Mesenchymal stem cell (in vitro differentiated cells and primary cell): ENCODE measurements at regions not wholly inside any gene's neighbourhood (a gene's known extent, or its start where the extent isn't known, plus 50 kb on each side); places are given as distances from the start of the nearest gene placed in this dataset.
A peak's percentile ranks its signal among the peaks of the same experiment; 100 is the strongest.

Experiments used
- DNase-seq: peaks from one replicate; pipeline ENCODE4 v3.0.0-alpha.2; 2013
- H2AFZ ChIP-seq: one replicate; pipeline ENCODE4 v1.6.1; 2013; ENCODE audit warnings: low read depth, mild to moderate bottlenecking, control low read depth, inconsistent platforms, low read length, moderate library complexity
- H2AK5ac ChIP-seq: 2 replicates; pipeline ENCODE4 v1.6.1; 2013; ENCODE audit warnings: low read length, moderate library complexity, mild to moderate bottlenecking, inconsistent platforms; ENCODE audit not compliant: severe bottlenecking
- H2BK120ac ChIP-seq: one replicate; pipeline ENCODE4 v1.6.1; 2013; ENCODE audit warnings: low read depth, mild to moderate bottlenecking, inconsistent platforms, low read length, moderate library complexity
- H2BK12ac ChIP-seq, 2 experiments: one replicate each; pipeline ENCODE4 v1.6.1; 2013; ENCODE audit warnings: inconsistent platforms in 2 of 2, low read length in 2 of 2, mild to moderate bottlenecking in 2 of 2, moderate library complexity in 2 of 2, control low read depth in 1 of 2
- H2BK15ac ChIP-seq: one replicate; pipeline ENCODE4 v1.6.1; 2013; ENCODE audit warnings: mild to moderate bottlenecking, low read depth, inconsistent platforms; ENCODE audit not compliant: poor library complexity, severe bottlenecking
- H2BK5ac ChIP-seq: 2 replicates; pipeline ENCODE4 v1.6.1; 2013; ENCODE audit warnings: low read depth, mild to moderate bottlenecking, low read length, control low read depth, inconsistent platforms; ENCODE audit not compliant: poor library complexity, severe bottlenecking
- H3K14ac ChIP-seq, 2 experiments: one replicate each; pipeline ENCODE4 v1.6.1; 2013; ENCODE audit warnings: inconsistent platforms in 2 of 2, low read length in 2 of 2, control low read depth in 1 of 2, mild to moderate bottlenecking in 1 of 2, moderate library complexity in 1 of 2
- H3K18ac ChIP-seq, 2 experiments: one replicate each; pipeline ENCODE4 v1.6.1; 2013; ENCODE audit warnings: inconsistent platforms in 2 of 2, low read length in 2 of 2, control low read depth in 1 of 2, low read depth in 1 of 2, mild to moderate bottlenecking in 1 of 2
- H3K23ac ChIP-seq, 2 experiments: one replicate each; pipeline ENCODE4 v1.6.1; 2013; ENCODE audit warnings: inconsistent platforms in 2 of 2, low read length in 2 of 2, mild to moderate bottlenecking in 2 of 2, moderate library complexity in 2 of 2, control low read depth in 1 of 2
- H3K27ac ChIP-seq: 2 replicates; pipeline ENCODE4 v1.5.1; 2013; ENCODE audit warnings: mild to moderate bottlenecking, moderate library complexity, low read length, control low read depth, inconsistent platforms; ENCODE audit not compliant: poor library complexity, severe bottlenecking
- H3K27me3 ChIP-seq, 2 experiments: 2 replicates each; pipeline versions ENCODE4 v1.6.1 to v1.7.0; 2013; ENCODE audit warnings: low read length in 2 of 2, mild to moderate bottlenecking in 2 of 2, moderate library complexity in 2 of 2, control low read depth in 1 of 2, inconsistent platforms in 1 of 2; ENCODE audit not compliant: control insufficient read depth in 1 of 2, insufficient read depth in 1 of 2
- H3K36me3 ChIP-seq, 2 experiments: 2 replicates each; pipeline versions ENCODE4 v1.6.1 to v1.7.0; 2013; ENCODE audit warnings: low read length in 2 of 2, control low read depth in 1 of 2, inconsistent platforms in 1 of 2, low read depth in 1 of 2, mild to moderate bottlenecking in 1 of 2; ENCODE audit not compliant: insufficient read depth in 2 of 2, control insufficient read depth in 1 of 2
- H3K4ac ChIP-seq, 2 experiments: one replicate each; pipeline ENCODE4 v1.6.1; 2013; ENCODE audit warnings: inconsistent platforms in 2 of 2, low read length in 2 of 2, mild to moderate bottlenecking in 2 of 2, moderate library complexity in 2 of 2, control low read depth in 1 of 2, low read depth in 1 of 2
- H3K4me1 ChIP-seq: 2 replicates; pipeline ENCODE4 v1.6.1; 2013; ENCODE audit warnings: low read depth, low read length, control low read depth; ENCODE audit not compliant: control insufficient read depth, insufficient read depth
- H3K4me2 ChIP-seq: 2 replicates; pipeline ENCODE4 v1.6.1; 2013; ENCODE audit warnings: low read length, mild to moderate bottlenecking, inconsistent platforms; ENCODE audit not compliant: poor library complexity, severe bottlenecking
- H3K4me3 ChIP-seq, 2 experiments: 2 replicates each; pipeline versions ENCODE4 v1.5.1 to v1.7.0; 2013; ENCODE audit warnings: low read length in 2 of 2, mild to moderate bottlenecking in 2 of 2, control low read depth in 1 of 2, low read depth in 1 of 2; ENCODE audit not compliant: insufficient read depth in 1 of 2
- H3K79me1 ChIP-seq: replicated peaks from 2 replicates; pipeline ENCODE4 v1.6.1; 2013; ENCODE audit warnings: mild to moderate bottlenecking, control low read depth, low read length, inconsistent platforms; ENCODE audit not compliant: poor library complexity, severe bottlenecking
- H3K9ac ChIP-seq: 2 replicates; pipeline ENCODE4 v1.7.0; 2013; ENCODE audit warnings: mild to moderate bottlenecking, low read length, moderate library complexity
- H3K9me3 ChIP-seq: 2 replicates; pipeline ENCODE4 v1.7.0; 2013; ENCODE audit warnings: mild to moderate bottlenecking, low read length; ENCODE audit not compliant: control insufficient read depth
- H4K8ac ChIP-seq: one replicate; pipeline ENCODE4 v1.6.1; 2013; ENCODE audit warnings: inconsistent platforms, mild to moderate bottlenecking, low read length, moderate library complexity
- H4K91ac ChIP-seq: one replicate; pipeline ENCODE4 v1.6.1; 2013; ENCODE audit warnings: mild to moderate bottlenecking, low read length, inconsistent platforms
- WGBS: methylation state at CpG from one replicate; pipeline ENCODE4 v1.1.7; 2013; ENCODE audit warnings: mixed read lengths; 5-methylcytosine and 5-hydroxymethylcytosine counted together

DNA sequence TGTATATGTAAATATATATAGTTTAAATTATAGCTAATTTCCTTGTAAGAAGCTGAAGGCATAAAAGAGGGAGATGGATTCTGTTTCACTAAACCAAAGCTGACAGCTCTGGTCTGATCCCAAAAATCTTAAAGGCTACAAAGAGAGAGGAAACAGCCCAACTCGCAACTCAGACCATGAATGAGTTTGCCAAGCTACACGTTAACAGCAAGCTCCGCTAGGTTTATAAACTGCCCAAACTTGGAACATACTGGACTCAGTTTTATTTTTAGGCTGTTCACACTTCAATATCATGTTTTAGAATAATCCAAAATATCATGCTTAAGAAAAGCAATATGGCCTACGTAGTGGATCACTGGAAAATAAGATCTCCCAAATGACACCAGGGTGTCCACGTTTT is 318.3 kb upstream of the RPS23 start:
- Histone ChIP-seq H3K4ac (no peak overlapping the region), H2BK12ac (no peak overlapping the region), H3K9ac (no peak overlapping the region), H4K8ac (no peak overlapping the region), H3K4me1 (no peaks in the 10 kb centered on the region), H3K27ac (no peak overlapping the region), H3K4me2 (no peak overlapping the region), H3K14ac (no peak overlapping the region), H2AFZ (no peak overlapping the region), H2BK15ac (no peak overlapping the region), H3K4me3 (no peak overlapping the region), H2AK5ac (no peak overlapping the region), H2BK120ac (no peak overlapping the region), H3K36me3 (no peaks in the 10 kb centered on the region), H3K18ac (no peak overlapping the region), H3K23ac (no peak overlapping the region), H4K91ac (no peak overlapping the region), H2BK5ac (no peak overlapping the region), H3K79me1 (no peaks in the 10 kb centered on the region), H3K9me3 (no peaks in the 10 kb centered on the region), H3K27me3 (no peaks in the 10 kb centered on the region)
- no peak for DNase-seq
- 98% methylated on average over 4 of the region's 5 CpGs for WGBS

DNA sequence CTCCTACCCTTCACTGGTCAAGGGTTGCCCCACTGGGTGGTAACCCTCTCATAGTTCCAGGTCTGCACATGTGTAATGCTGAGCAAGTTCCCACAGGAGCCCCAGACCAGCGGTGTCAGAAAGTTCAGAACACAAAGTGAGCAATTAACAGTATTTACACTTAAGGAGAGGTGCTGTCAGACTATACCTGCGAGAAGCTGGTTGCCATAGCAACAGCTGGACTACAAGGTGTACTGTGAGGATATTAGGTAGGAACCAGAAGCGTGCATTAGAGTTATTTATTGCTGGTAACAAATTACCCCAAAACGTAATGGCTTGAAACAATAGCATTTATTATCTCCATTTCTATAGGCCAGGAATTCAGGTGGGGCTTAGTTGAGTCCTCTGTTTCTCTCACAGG is 317.0 kb upstream of the RPS23 start:
- Histone ChIP-seq H4K91ac (no peak overlapping the region), H3K79me1 (no peaks in the 10 kb centered on the region), H4K8ac (no peak overlapping the region), H3K4me2 (no peak overlapping the region), H2BK120ac (no peak overlapping the region), H3K18ac (no peak overlapping the region), H2BK12ac (no peak overlapping the region), H3K9ac (no peak overlapping the region), H3K4me3 (no peak overlapping the region), H3K27me3 (no peaks in the 10 kb centered on the region), H2BK15ac (no peak overlapping the region), H3K23ac (no peak overlapping the region), H3K4ac (no peak overlapping the region), H3K36me3 (no peaks in the 10 kb centered on the region), H2BK5ac (no peak overlapping the region), H3K27ac (no peak overlapping the region), H3K14ac (no peak overlapping the region), H3K4me1 (no peaks in the 10 kb centered on the region), H2AFZ (no peak overlapping the region), H3K9me3 (peaks cover 11% of the 10 kb centered on the region), H2AK5ac (no peak overlapping the region)
- DNase-seq: no peak
- 69% methylated on average over 1 of the region's 4 CpGs for WGBS

DNA sequence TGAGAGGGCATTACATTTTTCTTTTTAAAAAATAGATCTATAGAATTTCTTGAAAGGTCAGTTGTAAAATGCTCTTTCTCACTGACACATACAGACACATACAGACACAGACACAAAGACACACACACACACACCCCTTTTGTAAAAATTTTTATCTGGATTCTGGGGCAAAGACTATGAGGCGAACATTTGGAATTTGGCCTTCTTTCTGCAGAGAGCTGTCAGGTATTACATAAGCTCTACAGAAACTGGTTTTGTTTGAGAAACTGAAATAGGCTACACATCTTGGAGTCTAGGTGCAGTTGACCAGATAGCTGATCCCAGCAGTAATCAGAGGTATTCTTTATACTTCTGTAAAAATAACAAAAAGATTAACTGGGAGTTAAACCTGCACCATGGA is 315.9 kb upstream of the RPS23 start:
- 100% methylated on average over 1 of the region's 1 CpG for whole genome bisulfite sequencing
- no peak overlapping the region for H2BK15ac ChIP-seq

DNA sequence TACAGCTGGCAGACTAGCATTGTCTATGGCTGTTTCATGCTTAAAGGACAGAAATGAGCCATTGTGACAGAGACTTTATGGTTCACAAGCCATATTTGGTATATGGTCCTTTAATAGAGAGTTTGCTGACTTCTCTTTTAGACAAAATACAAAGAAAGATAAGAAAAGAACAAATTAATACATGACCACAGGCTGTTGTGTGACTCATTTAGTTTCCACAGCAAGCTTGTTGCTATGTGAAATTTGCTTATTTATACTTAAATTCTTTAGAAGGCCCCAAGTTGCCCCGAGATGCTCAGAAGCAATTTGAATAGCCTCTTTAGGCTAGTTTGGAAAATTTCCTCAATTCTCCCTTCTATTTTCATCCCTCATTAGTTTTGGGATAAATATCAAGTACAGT is 315.3 kb upstream of the RPS23 start:
- Histone ChIP-seq H2AK5ac (no peak overlapping the region), H3K27me3 (no peaks in the 10 kb centered on the region), H3K18ac (no peak overlapping the region), H3K27ac (no peak overlapping the region), H3K23ac (no peak overlapping the region), H3K36me3 (no peaks in the 10 kb centered on the region), H3K79me1 (no peaks in the 10 kb centered on the region), H3K4me2 (no peak overlapping the region), H3K14ac (no peak overlapping the region), H2BK120ac (no peak overlapping the region), H2AFZ (no peak overlapping the region), H3K4me3 (no peak overlapping the region), H2BK5ac (no peak overlapping the region), H3K9me3 (peaks cover 25% of the 10 kb centered on the region), H4K8ac (no peak overlapping the region), H3K4ac (no peak overlapping the region), H3K9ac (peak overlapping the region; percentile 73), H2BK12ac (no peak overlapping the region), H3K4me1 (no peaks in the 10 kb centered on the region), H2BK15ac (no peak overlapping the region), H4K91ac (no peak overlapping the region)
- peak; percentile 65 for DNase-seq
- WGBS: no CpG with 5 or more reads among the region's 1 CpG

More for the DNA sequence above, 315.9 kb upstream of the RPS23 start:
- Histone ChIP-seq H3K27ac (no peak overlapping the region), H3K4me1 (no peaks in the 10 kb centered on the region), H2AFZ (no peak overlapping the region), H3K27me3 (no peaks in the 10 kb centered on the region), H2BK5ac (no peak overlapping the region), H3K9ac (peak overlapping the region; percentile 73), H3K4me3 (no peak overlapping the region), H4K8ac (no peak overlapping the region), H2BK12ac (no peak overlapping the region), H3K14ac (no peak overlapping the region), H3K18ac (no peak overlapping the region), H3K9me3 (peaks cover 21% of the 10 kb centered on the region), H2AK5ac (no peak overlapping the region), H3K4ac (no peak overlapping the region), H3K36me3 (no peaks in the 10 kb centered on the region), H2BK120ac (no peak overlapping the region), H3K4me2 (no peak overlapping the region), H4K91ac (no peak overlapping the region), H3K23ac (no peak overlapping the region), H3K79me1 (no peaks in the 10 kb centered on the region)
- no peak for DNase-seq
